K562 (cell line): ENCODE measurements at regions not wholly inside any gene's neighbourhood (a gene's known extent, or its start where the extent isn't known, plus 50 kb on each side); places are given as distances from the start of the nearest gene placed in this dataset.

Experiments used
- EWSR1 ChIP-seq: fragments of 450-650 bp; IDR thresholded peaks from 2 replicates; pipeline ENCODE4 v1.6.1; 2018; ENCODE audit warnings: borderline replicate concordance, mild to moderate bottlenecking, low read depth, moderate library complexity; ENCODE audit not compliant: partially characterized antibody
- HOXB6 ChIP-seq: fragments of 250-450 bp; sonication (Bioruptor Pico); IDR thresholded peaks from 2 replicates; pipeline ENCODE4 v1.5.1; 2022; ENCODE audit warnings: mild to moderate bottlenecking, borderline replicate concordance
- NFYB ChIP-seq: IDR thresholded peaks from 2 replicates; pipeline ENCODE4 v1.6.1; 2011; ENCODE audit warnings: mild to moderate bottlenecking, moderate library complexity; ENCODE audit not compliant: insufficient read length; ENCODE audit errors: extremely low read depth
- ZNF282 ChIP-seq: sonication (generic); formaldehyde crosslinking; IDR thresholded peaks from 2 replicates; pipeline ENCODE4 v1.8.1; 2023; ENCODE audit warnings: missing genetic modification reagents
- TF ChIP-seq, protein P1 (sequence below): fragments of 250-450 bp; sonication (Bioruptor Pico); IDR thresholded peaks from 2 replicates; pipeline ENCODE4 v1.4.0; 2020; ENCODE audit warnings: mild to moderate bottlenecking, moderate library complexity
- TF ChIP-seq, protein P2 (sequence below): fragments of 250-450 bp; sonication (Bioruptor Pico); IDR thresholded peaks from 2 replicates; pipeline ENCODE4 v1.8.0; 2021; ENCODE audit warnings: moderate library complexity, mild to moderate bottlenecking, inconsistent platforms
- TF ChIP-seq, protein P3 (sequence below), 2 experiments: fragments of 450-650 bp; conservative IDR thresholded peaks; 2 replicates each; pipeline ENCODE4 v1.6.1; 2017; ENCODE audit warnings: mild to moderate bottlenecking in 2 of 2, moderate library complexity in 2 of 2

DNA sequence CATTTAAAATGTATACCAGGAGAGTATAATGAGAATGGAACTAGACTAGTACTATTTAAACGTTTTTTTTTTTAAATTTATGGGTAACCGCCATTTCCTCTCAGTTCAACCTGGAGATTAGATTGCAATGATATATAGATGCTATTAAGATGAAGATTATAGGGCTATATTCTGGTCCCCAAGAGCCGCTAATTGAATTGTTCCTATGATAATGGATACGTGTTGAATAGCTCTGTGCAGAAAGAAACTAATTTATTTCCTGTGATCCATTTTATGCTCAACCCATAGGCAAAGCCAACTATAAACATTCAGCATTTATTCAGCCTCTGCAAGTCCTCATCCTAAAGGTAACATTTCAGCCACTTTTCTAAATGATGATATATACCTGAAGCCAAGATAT lies 1595.1 kb upstream of the SEL1L start (continued):
- TF ChIP-seq, protein P1, sequence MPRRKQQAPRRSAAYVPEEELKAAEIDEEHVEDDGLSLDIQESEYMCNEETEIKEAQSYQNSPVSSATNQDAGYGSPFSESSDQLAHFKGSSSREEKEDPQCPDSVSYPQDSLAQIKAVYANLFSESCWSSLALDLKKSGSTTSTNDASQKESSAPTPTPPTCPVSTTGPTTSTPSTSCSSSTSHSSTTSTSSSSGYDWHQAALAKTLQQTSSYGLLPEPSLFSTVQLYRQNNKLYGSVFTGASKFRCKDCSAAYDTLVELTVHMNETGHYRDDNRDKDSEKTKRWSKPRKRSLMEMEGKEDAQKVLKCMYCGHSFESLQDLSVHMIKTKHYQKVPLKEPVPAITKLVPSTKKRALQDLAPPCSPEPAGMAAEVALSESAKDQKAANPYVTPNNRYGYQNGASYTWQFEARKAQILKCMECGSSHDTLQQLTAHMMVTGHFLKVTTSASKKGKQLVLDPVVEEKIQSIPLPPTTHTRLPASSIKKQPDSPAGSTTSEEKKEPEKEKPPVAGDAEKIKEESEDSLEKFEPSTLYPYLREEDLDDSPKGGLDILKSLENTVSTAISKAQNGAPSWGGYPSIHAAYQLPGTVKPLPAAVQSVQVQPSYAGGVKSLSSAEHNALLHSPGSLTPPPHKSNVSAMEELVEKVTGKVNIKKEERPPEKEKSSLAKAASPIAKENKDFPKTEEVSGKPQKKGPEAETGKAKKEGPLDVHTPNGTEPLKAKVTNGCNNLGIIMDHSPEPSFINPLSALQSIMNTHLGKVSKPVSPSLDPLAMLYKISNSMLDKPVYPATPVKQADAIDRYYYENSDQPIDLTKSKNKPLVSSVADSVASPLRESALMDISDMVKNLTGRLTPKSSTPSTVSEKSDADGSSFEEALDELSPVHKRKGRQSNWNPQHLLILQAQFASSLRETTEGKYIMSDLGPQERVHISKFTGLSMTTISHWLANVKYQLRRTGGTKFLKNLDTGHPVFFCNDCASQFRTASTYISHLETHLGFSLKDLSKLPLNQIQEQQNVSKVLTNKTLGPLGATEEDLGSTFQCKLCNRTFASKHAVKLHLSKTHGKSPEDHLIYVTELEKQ (CRISPR knock-in tag) = no peak
- no peak for TF ChIP-seq ZNF282 (CRISPR knock-in tag)
- TF ChIP-seq EWSR1 = no peak
- no peak for TF ChIP-seq NFYB
- TF ChIP-seq, protein P2, sequence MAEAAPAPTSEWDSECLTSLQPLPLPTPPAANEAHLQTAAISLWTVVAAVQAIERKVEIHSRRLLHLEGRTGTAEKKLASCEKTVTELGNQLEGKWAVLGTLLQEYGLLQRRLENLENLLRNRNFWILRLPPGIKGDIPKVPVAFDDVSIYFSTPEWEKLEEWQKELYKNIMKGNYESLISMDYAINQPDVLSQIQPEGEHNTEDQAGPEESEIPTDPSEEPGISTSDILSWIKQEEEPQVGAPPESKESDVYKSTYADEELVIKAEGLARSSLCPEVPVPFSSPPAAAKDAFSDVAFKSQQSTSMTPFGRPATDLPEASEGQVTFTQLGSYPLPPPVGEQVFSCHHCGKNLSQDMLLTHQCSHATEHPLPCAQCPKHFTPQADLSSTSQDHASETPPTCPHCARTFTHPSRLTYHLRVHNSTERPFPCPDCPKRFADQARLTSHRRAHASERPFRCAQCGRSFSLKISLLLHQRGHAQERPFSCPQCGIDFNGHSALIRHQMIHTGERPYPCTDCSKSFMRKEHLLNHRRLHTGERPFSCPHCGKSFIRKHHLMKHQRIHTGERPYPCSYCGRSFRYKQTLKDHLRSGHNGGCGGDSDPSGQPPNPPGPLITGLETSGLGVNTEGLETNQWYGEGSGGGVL = no peak
- TF ChIP-seq, protein P3, sequence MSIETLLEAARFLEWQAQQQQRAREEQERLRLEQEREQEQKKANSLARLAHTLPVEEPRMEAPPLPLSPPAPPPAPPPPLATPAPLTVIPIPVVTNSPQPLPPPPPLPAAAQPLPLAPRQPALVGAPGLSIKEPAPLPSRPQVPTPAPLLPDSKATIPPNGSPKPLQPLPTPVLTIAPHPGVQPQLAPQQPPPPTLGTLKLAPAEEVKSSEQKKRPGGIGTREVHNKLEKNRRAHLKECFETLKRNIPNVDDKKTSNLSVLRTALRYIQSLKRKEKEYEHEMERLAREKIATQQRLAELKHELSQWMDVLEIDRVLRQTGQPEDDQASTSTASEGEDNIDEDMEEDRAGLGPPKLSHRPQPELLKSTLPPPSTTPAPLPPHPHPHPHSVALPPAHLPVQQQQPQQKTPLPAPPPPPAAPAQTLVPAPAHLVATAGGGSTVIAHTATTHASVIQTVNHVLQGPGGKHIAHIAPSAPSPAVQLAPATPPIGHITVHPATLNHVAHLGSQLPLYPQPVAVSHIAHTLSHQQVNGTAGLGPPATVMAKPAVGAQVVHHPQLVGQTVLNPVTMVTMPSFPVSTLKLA (conservative IDR thresholded peaks at IDR 0.05) = no peak
- TF ChIP-seq HOXB6 (CRISPR knock-in tag) = no peak
